ENCODE measurements at regions not wholly inside any gene's neighbourhood (a gene's known extent, or its start where the extent isn't known, plus 50 kb on each side); places are given as distances from the start of the nearest gene placed in this dataset.
"Not testable (repeated sequence)": the region's sequence is repeated elsewhere in the genome, so short reads cannot be mapped to it uniquely, and the experiment has no call there.

GRCh38 chr12:114152066-114152465 lies 185.9 kb upstream of the RBM19 start:
- no peak overlapping the region for H2BK15ac ChIP-seq (ENCODE audit: low read depth, low read length)
- H3K27me3 Mint-ChIP-seq (ENCODE audit: low read depth), result peaks cover 62% of the 10 kb centered on the region
- no peak overlapping the region for H2AK5ac ChIP-seq (ENCODE audit: insufficient read length, low read length)
- H3K4me1 Mint-ChIP-seq, result no peaks in the 10 kb centered on the region
- no peak overlapping the region for H3K4me3 Mint-ChIP-seq
- DNase-seq, result no peak
- H3K9ac ChIP-seq (ENCODE audit: extremely low read depth, insufficient read length, low read length), result no peak overlapping the region
- H2BK120ac ChIP-seq (ENCODE audit: low read depth, low read length, poor library complexity, severe bottlenecking), result no peak overlapping the region
- H3K23me2 ChIP-seq (ENCODE audit: insufficient read length, low read depth, low read length, poor library complexity, severe bottlenecking), result no peaks in the 10 kb centered on the region
- no peaks in the 10 kb centered on the region for H3K36me3 Mint-ChIP-seq (ENCODE audit: insufficient read depth in 1 of 3, low read depth in 3 of 3)
- H4K5ac ChIP-seq (ENCODE audit: insufficient read length, low read depth, low read length), result no peak overlapping the region
- no peaks in the 10 kb centered on the region for H3K79me2 ChIP-seq (ENCODE audit: insufficient read depth, low read length)
- no peaks in the 10 kb centered on the region for H4K20me1 ChIP-seq (ENCODE audit: control insufficient read depth, insufficient read depth, insufficient read length)
- no peak overlapping the region for H2BK20ac ChIP-seq (ENCODE audit: low read depth, low read length, poor library complexity, severe bottlenecking)
- no peaks in the 10 kb centered on the region for H3K9me3 Mint-ChIP-seq
- no peak overlapping the region for H3K4me2 ChIP-seq (ENCODE audit: insufficient read depth, insufficient read length, low read length)
- WGBS (ENCODE audit: extremely low coverage, insufficient read length, low lambda C conversion rate), result no CpG with 5 or more reads among the region's 1 CpG
- no peak overlapping the region for H2BK12ac ChIP-seq (ENCODE audit: insufficient read length, low read depth, low read length)
- H3K27me3 ChIP-seq (ENCODE audit: insufficient read depth, low read length), result no peaks in the 10 kb centered on the region
- no peak overlapping the region for H2AFZ ChIP-seq (ENCODE audit: low read length)
- no peak overlapping the region for H4K91ac ChIP-seq (ENCODE audit: insufficient read length, low read depth, low read length)
- no peaks in the 10 kb centered on the region for H3K79me1 ChIP-seq (ENCODE audit: insufficient read depth, low read depth, low read length, poor library complexity, severe bottlenecking)
- no peak overlapping the region for H3K27ac ChIP-seq (ENCODE audit: insufficient read length, low read depth, low read length)
- H4K8ac ChIP-seq (replicated peaks; ENCODE audit: insufficient read length, low read depth, low read length), result no peak overlapping the region
- no peaks in the 10 kb centered on the region for H3K4me1 ChIP-seq (ENCODE audit: insufficient read depth, low read length)
- no peak for TF ChIP-seq CTCF (conservative IDR thresholded peaks at IDR 0.05)
- no peak overlapping the region for H3K23ac ChIP-seq (ENCODE audit: insufficient read length, low read depth, low read length)
- no peak overlapping the region for H3K14ac ChIP-seq (ENCODE audit: insufficient read depth, low read length)
- H3T11ph ChIP-seq (ENCODE audit: low read length), result no peak overlapping the region
- H3K18ac ChIP-seq (ENCODE audit: insufficient read length, low read depth, low read length), result no peak overlapping the region
- no peak overlapping the region for H3K4ac ChIP-seq (ENCODE audit: low read depth, low read length)
- no peaks in the 10 kb centered on the region for H3K9me3 ChIP-seq (ENCODE audit: control insufficient read depth, low read depth, low read length)
- no peak overlapping the region for H3K56ac ChIP-seq (ENCODE audit: insufficient read length, low read depth, low read length)
- H2BK5ac ChIP-seq (ENCODE audit: insufficient read length, low read length), result no peak overlapping the region
- no peak overlapping the region for H3K27ac Mint-ChIP-seq

GRCh38 chr12:114150584-114150983 lies 184.5 kb upstream of the RBM19 start:
- H3K27ac ChIP-seq (ENCODE audit: insufficient read length, low read depth, low read length); H3K9ac ChIP-seq (ENCODE audit: extremely low read depth, insufficient read length, low read length); H2AK5ac ChIP-seq (ENCODE audit: insufficient read length, low read length); H3K56ac ChIP-seq (ENCODE audit: insufficient read length, low read depth, low read length); H3K23ac ChIP-seq (ENCODE audit: insufficient read length, low read depth, low read length); H2BK15ac ChIP-seq (ENCODE audit: low read depth, low read length); H2BK12ac ChIP-seq (ENCODE audit: insufficient read length, low read depth, low read length); H4K5ac ChIP-seq (ENCODE audit: insufficient read length, low read depth, low read length); H2BK5ac ChIP-seq (ENCODE audit: insufficient read length, low read length); H3K4me2 ChIP-seq (ENCODE audit: insufficient read depth, insufficient read length, low read length); H3K27ac Mint-ChIP-seq; H3K14ac ChIP-seq (ENCODE audit: insufficient read depth, low read length); H2BK120ac ChIP-seq (ENCODE audit: low read depth, low read length, poor library complexity, severe bottlenecking); H2AFZ ChIP-seq (ENCODE audit: low read length); H3T11ph ChIP-seq (ENCODE audit: low read length); H3K9me3 Mint-ChIP-seq; H3K4ac ChIP-seq (ENCODE audit: low read depth, low read length); H3K4me1 ChIP-seq (ENCODE audit: insufficient read depth, low read length); H3K36me3 Mint-ChIP-seq (ENCODE audit: insufficient read depth in 1 of 3, low read depth in 3 of 3); H3K79me1 ChIP-seq (ENCODE audit: insufficient read depth, low read depth, low read length, poor library complexity, severe bottlenecking); H3K23me2 ChIP-seq (ENCODE audit: insufficient read length, low read depth, low read length, poor library complexity, severe bottlenecking); DNase-seq; H4K8ac ChIP-seq (replicated peaks; ENCODE audit: insufficient read length, low read depth, low read length); H3K4me3 Mint-ChIP-seq; H3K4me1 Mint-ChIP-seq; H2BK20ac ChIP-seq (ENCODE audit: low read depth, low read length, poor library complexity, severe bottlenecking); H4K91ac ChIP-seq (ENCODE audit: insufficient read length, low read depth, low read length); H3K79me2 ChIP-seq (ENCODE audit: insufficient read depth, low read length); H3K9me3 ChIP-seq (ENCODE audit: control insufficient read depth, low read depth, low read length); H3K18ac ChIP-seq (ENCODE audit: insufficient read length, low read depth, low read length); H3K27me3 ChIP-seq (ENCODE audit: insufficient read depth, low read length); H4K20me1 ChIP-seq (ENCODE audit: control insufficient read depth, insufficient read depth, insufficient read length): not testable (repeated sequence)
- H3K27me3 Mint-ChIP-seq (ENCODE audit: low read depth), result peaks cover 67% of the 10 kb centered on the region
